ENCODE measurements at regions not wholly inside any gene's neighbourhood (a gene's known extent, or its start where the extent isn't known, plus 50 kb on each side); places are given as distances from the start of the nearest gene placed in this dataset.

DNA sequence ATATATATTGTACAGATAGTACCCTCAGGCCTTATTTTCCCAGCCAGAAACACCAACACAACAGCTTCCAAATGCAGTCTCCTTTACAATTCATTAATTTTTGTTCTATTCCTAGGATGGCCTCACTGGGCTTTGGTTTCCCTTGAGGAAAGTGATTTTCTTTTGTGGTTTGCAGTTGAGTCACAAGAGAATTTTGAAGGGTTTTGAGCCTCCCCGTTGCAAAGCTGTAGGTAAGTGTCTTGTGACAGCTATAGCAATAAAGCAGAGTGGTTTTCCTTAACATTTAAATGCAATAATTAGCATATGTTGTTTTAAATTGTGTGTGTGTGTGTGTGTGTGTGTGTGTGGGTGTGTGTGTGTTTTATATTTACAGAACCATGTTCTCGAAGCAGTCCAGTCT, 54.1 kb upstream of the WDR17 start:
- DNase-seq (ENCODE audit: low read depth), result no peak
- TF ChIP-seq, protein P1, sequence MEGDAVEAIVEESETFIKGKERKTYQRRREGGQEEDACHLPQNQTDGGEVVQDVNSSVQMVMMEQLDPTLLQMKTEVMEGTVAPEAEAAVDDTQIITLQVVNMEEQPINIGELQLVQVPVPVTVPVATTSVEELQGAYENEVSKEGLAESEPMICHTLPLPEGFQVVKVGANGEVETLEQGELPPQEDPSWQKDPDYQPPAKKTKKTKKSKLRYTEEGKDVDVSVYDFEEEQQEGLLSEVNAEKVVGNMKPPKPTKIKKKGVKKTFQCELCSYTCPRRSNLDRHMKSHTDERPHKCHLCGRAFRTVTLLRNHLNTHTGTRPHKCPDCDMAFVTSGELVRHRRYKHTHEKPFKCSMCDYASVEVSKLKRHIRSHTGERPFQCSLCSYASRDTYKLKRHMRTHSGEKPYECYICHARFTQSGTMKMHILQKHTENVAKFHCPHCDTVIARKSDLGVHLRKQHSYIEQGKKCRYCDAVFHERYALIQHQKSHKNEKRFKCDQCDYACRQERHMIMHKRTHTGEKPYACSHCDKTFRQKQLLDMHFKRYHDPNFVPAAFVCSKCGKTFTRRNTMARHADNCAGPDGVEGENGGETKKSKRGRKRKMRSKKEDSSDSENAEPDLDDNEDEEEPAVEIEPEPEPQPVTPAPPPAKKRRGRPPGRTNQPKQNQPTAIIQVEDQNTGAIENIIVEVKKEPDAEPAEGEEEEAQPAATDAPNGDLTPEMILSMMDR (IDR thresholded peaks at IDR 0.05; ENCODE audit: low read depth, low read length, missing control alignments), result no peak
- in situ Hi-C loops (cut with HindIII; ENCODE audit: low sequenced_read_pairs), result no loop called here
- H3K4me3 ChIP-seq (ENCODE audit: low read depth, low read length), result no peak overlapping the region

- TF ChIP-seq, protein P1 (IDR thresholded peaks at IDR 0.05; ENCODE audit: low read depth, low read length, missing control alignments), result no peak
- no peak overlapping the region for H3K4me3 ChIP-seq (ENCODE audit: low read depth, low read length)
- no peak for DNase-seq (ENCODE audit: low read depth)
- in situ Hi-C loops (cut with HindIII; ENCODE audit: low sequenced_read_pairs), result no loop called here
Observed at GRCh38 chr4:176013476-176014247, 52.0 kb upstream of the WDR17 start.

DNA sequence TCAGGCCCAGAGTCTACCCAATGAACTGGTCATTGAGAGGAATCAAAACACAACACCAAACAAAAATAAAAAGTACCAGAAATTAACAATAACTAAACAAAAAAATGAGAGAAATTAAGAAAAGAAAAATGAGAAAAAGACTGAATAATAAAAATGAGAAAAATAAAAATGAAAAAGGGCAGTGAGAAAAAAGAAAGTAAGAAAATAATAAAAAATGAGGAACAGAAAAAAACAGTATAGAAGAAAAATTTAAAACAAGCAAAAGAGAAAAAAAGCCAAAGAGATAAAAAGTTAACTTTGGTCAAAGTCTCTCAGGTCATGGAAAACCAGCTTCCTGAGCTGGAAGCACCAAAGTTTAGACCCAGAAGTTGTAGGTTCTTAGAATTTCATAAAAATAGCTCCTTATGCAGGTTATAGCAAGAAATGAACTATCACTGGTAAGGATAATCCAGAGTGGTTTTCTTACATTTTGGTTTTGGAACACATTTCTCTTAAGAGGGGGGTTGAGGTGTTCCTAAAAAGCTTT, 51.0 kb upstream of the WDR17 start:
- in situ Hi-C loops (cut with HindIII; ENCODE audit: low sequenced_read_pairs), result no loop called here
- no peak overlapping the region for H3K4me3 ChIP-seq (ENCODE audit: low read depth, low read length)
- DNase-seq (ENCODE audit: low read depth), result no peak
- TF ChIP-seq, protein P1 (IDR thresholded peaks at IDR 0.05; ENCODE audit: low read depth, low read length, missing control alignments), result no peak
